ENCODE measurements at regions not wholly inside any gene's neighbourhood (a gene's known extent, or its start where the extent isn't known, plus 50 kb on each side); places are given as distances from the start of the nearest gene placed in this dataset.
"Not testable (repeated sequence)": the region's sequence is repeated elsewhere in the genome, so short reads cannot be mapped to it uniquely, and the experiment has no call there.

DNA sequence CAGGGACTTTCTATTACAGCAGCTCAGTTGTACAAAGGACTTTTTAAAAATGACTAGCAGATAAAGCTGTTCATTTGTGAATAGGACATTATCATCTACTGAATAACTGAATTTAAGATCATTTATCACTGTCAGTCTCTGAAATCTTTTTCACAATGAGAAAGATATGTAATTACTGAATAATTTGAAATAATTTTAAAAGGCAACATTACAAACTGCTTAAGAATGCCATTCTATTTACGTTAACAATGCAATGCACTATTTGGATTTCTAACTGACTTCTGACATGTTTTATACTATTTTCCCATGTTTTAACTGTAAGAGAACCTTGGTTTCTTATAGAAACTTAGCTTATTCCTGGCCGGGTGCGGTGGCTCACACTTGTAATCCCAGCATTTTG is 2033.0 kb upstream of the PCDH20 start:
- TF ChIP-seq, protein P1, sequence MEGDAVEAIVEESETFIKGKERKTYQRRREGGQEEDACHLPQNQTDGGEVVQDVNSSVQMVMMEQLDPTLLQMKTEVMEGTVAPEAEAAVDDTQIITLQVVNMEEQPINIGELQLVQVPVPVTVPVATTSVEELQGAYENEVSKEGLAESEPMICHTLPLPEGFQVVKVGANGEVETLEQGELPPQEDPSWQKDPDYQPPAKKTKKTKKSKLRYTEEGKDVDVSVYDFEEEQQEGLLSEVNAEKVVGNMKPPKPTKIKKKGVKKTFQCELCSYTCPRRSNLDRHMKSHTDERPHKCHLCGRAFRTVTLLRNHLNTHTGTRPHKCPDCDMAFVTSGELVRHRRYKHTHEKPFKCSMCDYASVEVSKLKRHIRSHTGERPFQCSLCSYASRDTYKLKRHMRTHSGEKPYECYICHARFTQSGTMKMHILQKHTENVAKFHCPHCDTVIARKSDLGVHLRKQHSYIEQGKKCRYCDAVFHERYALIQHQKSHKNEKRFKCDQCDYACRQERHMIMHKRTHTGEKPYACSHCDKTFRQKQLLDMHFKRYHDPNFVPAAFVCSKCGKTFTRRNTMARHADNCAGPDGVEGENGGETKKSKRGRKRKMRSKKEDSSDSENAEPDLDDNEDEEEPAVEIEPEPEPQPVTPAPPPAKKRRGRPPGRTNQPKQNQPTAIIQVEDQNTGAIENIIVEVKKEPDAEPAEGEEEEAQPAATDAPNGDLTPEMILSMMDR (IDR thresholded peaks at IDR 0.05; ENCODE audit: insufficient read depth, missing control alignments) = no peak
- DNase-seq (ENCODE audit: insufficient read length, low spot score) (no peak), FAIRE-seq (peak; percentile 63)

DNA sequence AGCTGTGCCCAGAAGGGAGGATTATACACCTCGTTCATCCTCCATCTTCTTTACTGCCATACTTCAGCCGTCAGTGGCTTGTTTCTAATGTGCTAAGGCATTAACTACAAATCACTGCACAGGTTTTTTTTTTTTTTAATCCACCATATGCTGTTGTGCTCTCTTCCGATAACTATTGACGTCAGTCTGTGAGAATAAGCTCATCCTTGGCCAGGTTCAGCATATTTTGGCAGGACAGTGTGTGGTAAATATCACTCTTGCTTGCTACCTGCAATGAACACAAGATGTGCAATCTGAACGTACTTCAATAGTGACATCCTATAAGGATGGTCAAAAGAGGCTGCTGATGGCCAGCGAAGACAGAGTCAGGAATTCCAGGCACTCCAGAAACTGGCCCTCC is 2030.7 kb upstream of the PCDH20 start:
- DNase-seq (ENCODE audit: insufficient read length, low spot score) (no peak), FAIRE-seq (peak; percentile 96)
- TF ChIP-seq, protein P1 (IDR thresholded peaks at IDR 0.05; ENCODE audit: insufficient read depth, missing control alignments) = no peak

DNA sequence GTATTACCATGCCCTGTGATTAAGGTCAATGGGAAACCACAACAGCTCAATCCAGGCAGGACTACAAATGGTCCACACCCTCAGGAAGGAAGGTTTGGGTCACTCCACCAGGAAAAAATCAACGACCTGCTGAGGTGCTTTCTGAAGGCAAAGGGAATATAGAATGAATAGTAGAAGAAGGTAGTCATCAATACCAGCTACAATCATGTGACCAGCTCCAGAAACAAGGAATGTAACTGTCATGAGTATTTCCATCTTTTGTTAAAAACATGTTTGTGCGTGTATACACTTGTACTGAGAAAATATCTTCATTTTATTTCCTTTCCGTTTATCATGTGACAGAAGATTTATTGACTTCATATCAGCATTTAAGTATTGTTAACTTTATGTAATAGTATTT is 2028.6 kb upstream of the PCDH20 start:
- FAIRE-seq; DNase-seq (ENCODE audit: insufficient read length, low spot score): not testable (repeated sequence)

DNA sequence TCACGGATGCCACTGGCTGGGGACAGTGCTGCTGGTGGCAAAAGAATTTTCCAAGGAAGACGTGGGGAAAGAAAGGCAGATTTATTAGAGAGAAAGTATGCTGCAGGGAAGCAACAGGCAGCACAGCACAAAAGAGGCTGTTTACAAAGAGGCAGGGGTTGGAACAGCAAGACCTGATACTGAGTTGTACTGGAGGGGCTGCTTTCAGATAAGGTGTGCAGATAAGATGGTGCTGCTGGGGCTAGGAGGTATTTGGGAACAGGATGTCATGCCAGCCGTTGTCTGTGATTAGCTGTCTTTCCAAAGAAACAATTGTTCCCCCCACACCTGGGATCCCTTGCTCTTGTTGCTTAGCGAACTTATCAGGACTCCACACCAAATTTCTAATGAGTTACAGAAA is 2023.3 kb upstream of the PCDH20 start:
- FAIRE-seq (no peak), DNase-seq (ENCODE audit: insufficient read length, low spot score) (no peak)
- TF ChIP-seq, protein P1 (IDR thresholded peaks at IDR 0.05; ENCODE audit: insufficient read depth, missing control alignments) = no peak

DNA sequence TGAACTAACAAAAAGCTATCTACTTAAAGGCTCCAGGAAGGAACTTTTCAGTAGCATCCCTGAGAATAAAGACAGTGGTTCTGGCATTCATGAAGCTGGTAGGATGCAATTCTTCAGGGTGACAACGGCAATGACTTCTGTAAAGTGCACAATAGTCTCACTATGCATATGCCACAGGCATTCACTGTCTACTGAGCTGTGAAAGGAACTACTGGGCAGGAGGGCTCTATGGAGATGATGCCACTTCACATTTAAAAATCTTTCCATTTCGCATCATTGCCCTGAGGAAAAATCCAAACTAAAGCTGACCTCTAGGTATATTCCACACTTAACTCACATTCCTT is 2020.6 kb upstream of the PCDH20 start:
- TF ChIP-seq, protein P1 (IDR thresholded peaks at IDR 0.05; ENCODE audit: insufficient read depth, missing control alignments) = no peak
- FAIRE-seq (no peak), DNase-seq (ENCODE audit: insufficient read length, low spot score) (no peak)

DNA sequence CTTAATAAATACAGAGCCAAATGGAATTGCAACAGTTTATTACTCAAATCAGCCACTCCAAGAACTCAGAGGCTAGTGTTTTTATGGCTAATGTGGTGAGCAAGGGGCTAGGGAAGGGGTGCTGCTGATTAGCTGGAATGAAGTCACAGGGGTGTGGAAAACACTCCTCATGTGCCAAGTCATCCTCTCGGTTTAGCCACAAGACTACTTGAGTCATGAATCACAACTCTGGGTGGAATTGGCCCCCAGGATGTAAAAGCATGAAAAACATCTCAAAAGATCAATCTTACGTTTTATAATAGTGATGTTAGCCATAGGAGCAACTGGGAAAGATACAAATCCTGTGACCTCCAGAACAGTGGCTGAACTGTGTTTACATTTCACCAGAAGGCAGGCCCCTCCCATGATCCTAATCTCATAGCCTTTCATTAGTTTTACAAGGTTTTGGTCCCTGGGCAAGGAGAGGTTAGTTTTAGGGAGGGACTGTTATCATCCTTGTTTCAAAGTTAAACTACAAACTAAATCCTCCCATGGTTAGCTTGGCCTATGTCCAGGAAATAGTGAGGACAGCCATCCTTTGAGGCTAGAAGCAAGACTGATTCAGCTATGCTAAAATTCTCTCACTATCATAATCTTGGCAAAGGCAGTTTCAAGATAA is 2020.1 kb upstream of the PCDH20 start:
- DNase-seq (ENCODE audit: insufficient read length, low spot score) (no peak), FAIRE-seq (no peak)
- TF ChIP-seq, protein P1 (IDR thresholded peaks at IDR 0.05; ENCODE audit: insufficient read depth, missing control alignments) = no peak

DNA sequence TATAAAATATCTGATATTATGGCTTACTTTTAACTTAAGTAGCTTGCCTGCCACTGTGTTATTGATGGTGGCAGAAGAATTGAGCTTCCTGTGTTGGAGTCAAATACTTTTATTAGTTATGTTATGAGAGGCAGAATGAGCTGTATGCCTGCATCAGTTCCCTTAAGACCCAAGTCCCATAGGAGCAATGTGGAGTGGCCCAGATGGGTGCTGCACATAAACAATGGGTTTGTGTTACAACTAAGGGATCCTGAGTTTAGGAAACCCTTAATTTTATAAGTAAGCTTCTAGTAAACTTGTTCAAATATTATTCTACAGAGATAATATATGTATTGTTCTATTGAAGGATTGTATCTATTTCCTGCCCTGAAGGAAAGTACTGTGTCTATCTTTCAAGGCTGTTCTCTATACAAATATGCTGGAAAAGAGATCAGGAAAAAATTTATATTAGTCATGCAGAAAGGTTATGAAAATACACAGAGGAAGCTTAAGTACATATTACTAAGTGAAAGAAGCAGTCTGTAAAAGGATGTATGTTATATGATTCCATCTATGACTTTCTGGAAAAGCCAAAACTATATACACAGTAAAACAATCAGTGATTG is 2018.0 kb upstream of the PCDH20 start:
- no peak for DNase-seq (ENCODE audit: insufficient read length, low spot score)
- FAIRE-seq = no peak

More for the DNA sequence above, 2018.0 kb upstream of the PCDH20 start:
- TF ChIP-seq, protein P1 (IDR thresholded peaks at IDR 0.05; ENCODE audit: insufficient read depth, missing control alignments) = no peak
